Adrenal gland (tissue), 5 donors: ENCODE measurements at regions not wholly inside any gene's neighbourhood (a gene's known extent, or its start where the extent isn't known, plus 50 kb on each side); places are given as distances from the start of the nearest gene placed in this dataset.

Source experiments
- CTCF ChIP-seq, 6 experiments: fragments of 450-650 bp in 4 of 6; fragments of 200-600 bp in 2 of 6; sonication (generic) in 1 of 6; IDR thresholded peaks; 1 replicate in 5 of 6; 2 replicates in 1 of 6; pipeline versions ENCODE4 v1.5.1 to v1.8.0; 2016 to 2021; ENCODE audit warnings: antibody characterized with exemption in 6 of 6, mild to moderate bottlenecking in 2 of 6, moderate library complexity in 1 of 6
- POLR2A ChIP-seq, 2 donors: fragments of 450-650 bp; IDR thresholded peaks; one replicate each; pipeline ENCODE4 v1.6.1; 2017; ENCODE audit warnings: antibody characterized with exemption in 2 of 2, mild to moderate bottlenecking in 2 of 2, moderate library complexity in 1 of 2
- donor health status: DM: no; HTN: no; CAD: no.

DNA sequence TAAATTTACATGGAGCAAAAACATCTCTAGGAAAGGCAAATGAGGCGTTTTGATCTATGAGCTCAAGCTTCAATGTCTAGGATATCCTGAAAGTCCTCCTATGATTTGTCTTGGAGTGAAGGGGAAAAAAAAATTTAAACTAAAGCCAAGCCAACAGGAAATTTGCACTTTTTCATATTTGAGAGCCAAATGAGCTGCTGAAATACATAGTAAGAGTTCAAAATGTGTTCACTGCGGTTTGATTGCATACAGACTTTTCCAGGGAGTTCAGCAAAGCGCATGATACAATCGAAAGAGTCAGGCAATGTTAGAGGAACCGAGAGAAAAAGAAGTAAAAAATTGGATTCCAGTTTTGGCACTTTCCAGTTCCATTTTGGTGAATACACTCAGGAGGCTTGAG is 633.4 kb upstream of the MGMT start:
- no peak for TF ChIP-seq CTCF (IDR thresholded peaks at IDR 0.05)
- no peak for TF ChIP-seq POLR2A (IDR thresholded peaks at IDR 0.05)
